ENCODE measurements at regions not wholly inside any gene's neighbourhood (a gene's known extent, or its start where the extent isn't known, plus 50 kb on each side); places are given as distances from the start of the nearest gene placed in this dataset.
"Not testable (repeated sequence)": the region's sequence is repeated elsewhere in the genome, so short reads cannot be mapped to it uniquely, and the experiment has no call there.

GRCh38 chr5:155625897-155626543, 612.5 kb downstream of the KIF4B start:
- H3K9me3 ChIP-seq (replicated peaks; ENCODE audit: low read length), result no peaks in the 10 kb centered on the region
- H3K4me2 ChIP-seq (ENCODE audit: low read length), result no peak overlapping the region
- no peaks in the 10 kb centered on the region for H3K36me3 ChIP-seq (ENCODE audit: insufficient read depth, low read length)
- no peaks in the 10 kb centered on the region for H3K4me1 ChIP-seq (ENCODE audit: control insufficient read depth, insufficient read depth, low read length)
- H3K27me3 ChIP-seq (ENCODE audit: control insufficient read depth, insufficient read depth, low read length), result no peaks in the 10 kb centered on the region
- H3K4me3 ChIP-seq (ENCODE audit: low read length), result no peak overlapping the region
- no peak overlapping the region for H3K9ac ChIP-seq (ENCODE audit: low read depth, low read length)

DNA sequence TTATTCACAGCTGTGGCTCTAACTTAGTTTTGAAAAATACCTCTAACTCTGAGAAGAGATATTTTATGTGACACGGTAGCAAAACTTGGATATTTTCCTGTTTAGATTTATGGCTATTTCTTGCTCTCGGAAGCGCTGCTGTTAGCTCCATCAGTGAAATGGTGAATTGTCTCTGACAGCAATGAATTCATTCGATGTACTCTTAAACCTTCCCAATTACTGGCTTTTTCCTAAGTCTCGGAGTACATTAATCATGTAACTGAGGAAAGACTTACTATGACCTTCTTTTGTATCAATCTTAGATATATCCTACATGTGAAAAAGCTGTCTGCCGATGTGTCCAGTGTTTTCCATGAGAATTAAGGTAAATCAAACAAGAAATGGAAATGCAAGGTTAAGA, 613.0 kb downstream of the KIF4B start:
- Histone ChIP-seq H3K4me2 (ENCODE audit: low read length) (no peak overlapping the region), H3K9ac (ENCODE audit: low read depth, low read length) (no peak overlapping the region), H3K9me3 (replicated peaks; ENCODE audit: low read length) (no peaks in the 10 kb centered on the region), H3K27me3 (ENCODE audit: control insufficient read depth, insufficient read depth, low read length) (no peaks in the 10 kb centered on the region), H3K4me1 (ENCODE audit: control insufficient read depth, insufficient read depth, low read length) (no peaks in the 10 kb centered on the region), H3K36me3 (ENCODE audit: insufficient read depth, low read length) (no peaks in the 10 kb centered on the region), H3K4me3 (ENCODE audit: low read length) (no peak overlapping the region)

DNA sequence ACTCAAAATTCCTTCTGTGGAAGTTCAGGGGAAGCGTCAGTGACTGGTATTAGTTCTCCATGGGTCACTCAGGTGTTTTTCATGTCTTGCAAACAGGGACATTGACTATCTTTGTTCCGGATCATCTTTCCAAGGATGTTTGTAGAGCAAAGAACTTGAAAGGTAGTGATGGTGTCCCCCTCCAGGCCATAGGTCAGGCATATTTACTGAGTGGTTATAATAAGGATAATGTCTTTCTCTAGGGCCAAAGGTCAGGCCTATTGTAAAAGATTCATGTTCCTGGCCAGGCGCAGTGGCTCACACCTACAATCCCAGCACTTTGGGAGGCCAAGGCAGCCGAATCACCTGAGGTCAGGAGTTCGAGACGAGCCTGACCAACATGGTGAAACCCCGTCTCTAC, 614.8 kb downstream of the KIF4B start:
- peaks cover 2% of the 10 kb centered on the region for H3K9me3 ChIP-seq (replicated peaks; ENCODE audit: low read length)
- no peak overlapping the region for H3K9ac ChIP-seq (ENCODE audit: low read depth, low read length)
- H3K36me3 ChIP-seq (ENCODE audit: insufficient read depth, low read length), result no peaks in the 10 kb centered on the region
- H3K4me2 ChIP-seq (ENCODE audit: low read length), result no peak overlapping the region
- H3K4me3 ChIP-seq (ENCODE audit: low read length), result no peak overlapping the region
- no peaks in the 10 kb centered on the region for H3K27me3 ChIP-seq (ENCODE audit: control insufficient read depth, insufficient read depth, low read length)
- H3K4me1 ChIP-seq (ENCODE audit: control insufficient read depth, insufficient read depth, low read length), result no peaks in the 10 kb centered on the region

GRCh38 chr5:155629597-155629996, 616.0 kb downstream of the KIF4B start:
- no peaks in the 10 kb centered on the region for H3K27me3 ChIP-seq (ENCODE audit: control insufficient read depth, insufficient read depth, low read length)
- no peak overlapping the region for H3K4me2 ChIP-seq (ENCODE audit: low read length)
- H3K9me3 ChIP-seq (replicated peaks; ENCODE audit: low read length), result peaks cover 3% of the 10 kb centered on the region
- H3K36me3 ChIP-seq (ENCODE audit: insufficient read depth, low read length), result no peaks in the 10 kb centered on the region
- H3K4me3 ChIP-seq (ENCODE audit: low read length), result no peak overlapping the region
- no peak overlapping the region for H3K9ac ChIP-seq (ENCODE audit: low read depth, low read length)
- H3K4me1 ChIP-seq (ENCODE audit: control insufficient read depth, insufficient read depth, low read length), result no peaks in the 10 kb centered on the region

- no peak overlapping the region for H3K4me3 ChIP-seq (ENCODE audit: low read length)
- H3K9me3 ChIP-seq (replicated peaks; ENCODE audit: low read length), result peaks cover 3% of the 10 kb centered on the region
- no peaks in the 10 kb centered on the region for H3K4me1 ChIP-seq (ENCODE audit: control insufficient read depth, insufficient read depth, low read length)
- no peak overlapping the region for H3K9ac ChIP-seq (ENCODE audit: low read depth, low read length)
- no peak overlapping the region for H3K4me2 ChIP-seq (ENCODE audit: low read length)
- H3K36me3 ChIP-seq (ENCODE audit: insufficient read depth, low read length), result no peaks in the 10 kb centered on the region
- no peaks in the 10 kb centered on the region for H3K27me3 ChIP-seq (ENCODE audit: control insufficient read depth, insufficient read depth, low read length)
These were observed 617.6 kb downstream of the KIF4B start for GRCh38 chr5:155631116-155631515.

GRCh38 chr5:155633338-155633957, 619.9 kb downstream of the KIF4B start:
- Histone ChIP-seq H3K4me1 (ENCODE audit: control insufficient read depth, insufficient read depth, low read length) (no peaks in the 10 kb centered on the region), H3K36me3 (ENCODE audit: insufficient read depth, low read length) (no peaks in the 10 kb centered on the region), H3K4me3 (ENCODE audit: low read length) (no peak overlapping the region), H3K9ac (ENCODE audit: low read depth, low read length) (no peak overlapping the region), H3K4me2 (ENCODE audit: low read length) (no peak overlapping the region), H3K9me3 (replicated peaks; ENCODE audit: low read length) (peaks cover 3% of the 10 kb centered on the region), H3K27me3 (ENCODE audit: control insufficient read depth, insufficient read depth, low read length) (no peaks in the 10 kb centered on the region)

GRCh38 chr5:155649666-155650065, 636.1 kb downstream of the KIF4B start:
- H3K4me2 ChIP-seq (ENCODE audit: low read length), result no peak overlapping the region
- no peaks in the 10 kb centered on the region for H3K27me3 ChIP-seq (ENCODE audit: control insufficient read depth, insufficient read depth, low read length)
- H3K9me3 ChIP-seq (replicated peaks; ENCODE audit: low read length), result no peaks in the 10 kb centered on the region
- no peaks in the 10 kb centered on the region for H3K4me1 ChIP-seq (ENCODE audit: control insufficient read depth, insufficient read depth, low read length)
- H3K9ac ChIP-seq (ENCODE audit: low read depth, low read length), result no peak overlapping the region
- H3K4me3 ChIP-seq (ENCODE audit: low read length), result no peak overlapping the region
- no peaks in the 10 kb centered on the region for H3K36me3 ChIP-seq (ENCODE audit: insufficient read depth, low read length)

DNA sequence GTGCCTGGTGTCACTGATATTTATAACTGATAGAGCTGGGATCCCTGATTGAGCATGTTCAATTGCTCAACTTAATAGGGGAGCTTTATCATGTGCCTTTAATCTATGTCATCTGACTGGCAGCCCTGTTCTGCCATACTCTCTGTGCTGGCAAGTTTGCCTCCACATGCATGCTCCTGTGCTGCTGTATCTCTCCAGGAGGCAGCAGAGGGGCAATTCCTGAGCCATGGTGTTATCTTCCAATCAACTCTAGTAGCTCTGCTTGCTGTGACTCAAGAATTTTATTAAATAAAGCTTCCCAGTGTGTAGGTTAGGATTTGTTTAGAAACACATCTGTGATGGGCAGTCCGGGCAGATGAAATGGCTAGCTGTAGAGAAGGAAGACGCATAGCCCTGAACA, 642.0 kb downstream of the KIF4B start:
- no peaks in the 10 kb centered on the region for H3K9me3 ChIP-seq (replicated peaks; ENCODE audit: low read length)
- no peaks in the 10 kb centered on the region for H3K36me3 ChIP-seq (ENCODE audit: insufficient read depth, low read length)
- no peaks in the 10 kb centered on the region for H3K27me3 ChIP-seq (ENCODE audit: control insufficient read depth, insufficient read depth, low read length)
- no peak overlapping the region for H3K9ac ChIP-seq (ENCODE audit: low read depth, low read length)
- H3K4me3 ChIP-seq (ENCODE audit: low read length), result no peak overlapping the region
- no peak overlapping the region for H3K4me2 ChIP-seq (ENCODE audit: low read length)
- H3K4me1 ChIP-seq (ENCODE audit: control insufficient read depth, insufficient read depth, low read length), result no peaks in the 10 kb centered on the region

DNA sequence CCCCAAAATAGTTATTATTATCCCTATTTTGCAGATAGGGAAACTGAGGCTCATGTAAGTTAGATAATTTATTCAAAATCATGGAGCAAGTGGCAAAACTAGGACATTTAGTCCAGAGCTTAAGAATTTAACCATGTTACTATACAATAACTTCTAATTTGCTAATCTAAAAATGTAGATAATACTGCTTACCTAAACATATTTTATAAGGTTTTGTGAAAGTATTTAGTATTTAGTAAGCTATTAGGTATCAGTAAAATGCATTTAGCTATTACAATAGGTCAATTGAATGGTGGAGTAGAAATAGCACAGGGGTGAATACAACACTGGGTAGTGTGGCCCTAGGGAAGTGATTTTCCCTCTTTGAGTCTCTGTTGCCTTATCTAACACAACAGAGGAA, 648.3 kb downstream of the KIF4B start:
- no peak overlapping the region for H3K4me2 ChIP-seq (ENCODE audit: low read length)
- no peaks in the 10 kb centered on the region for H3K9me3 ChIP-seq (replicated peaks; ENCODE audit: low read length)
- no peaks in the 10 kb centered on the region for H3K36me3 ChIP-seq (ENCODE audit: insufficient read depth, low read length)
- no peaks in the 10 kb centered on the region for H3K4me1 ChIP-seq (ENCODE audit: control insufficient read depth, insufficient read depth, low read length)
- no peak overlapping the region for H3K9ac ChIP-seq (ENCODE audit: low read depth, low read length)
- H3K27me3 ChIP-seq (ENCODE audit: control insufficient read depth, insufficient read depth, low read length), result no peaks in the 10 kb centered on the region
- H3K4me3 ChIP-seq (ENCODE audit: low read length), result no peak overlapping the region

- no peak overlapping the region for H3K9ac ChIP-seq (ENCODE audit: low read depth, low read length)
- H3K4me3 ChIP-seq (ENCODE audit: low read length), result no peak overlapping the region
- no peaks in the 10 kb centered on the region for H3K4me1 ChIP-seq (ENCODE audit: control insufficient read depth, insufficient read depth, low read length)
- H3K27me3 ChIP-seq (ENCODE audit: control insufficient read depth, insufficient read depth, low read length), result no peaks in the 10 kb centered on the region
- H3K9me3 ChIP-seq (replicated peaks; ENCODE audit: low read length), result no peaks in the 10 kb centered on the region
- no peaks in the 10 kb centered on the region for H3K36me3 ChIP-seq (ENCODE audit: insufficient read depth, low read length)
- H3K4me2 ChIP-seq (ENCODE audit: low read length), result no peak overlapping the region
These were observed 651.8 kb downstream of the KIF4B start for GRCh38 chr5:155665361-155665760.

GRCh38 chr5:155672001-155672400, 655.0 kb upstream of the SGCD start:
- not testable (repeated sequence) for H3K36me3 ChIP-seq (ENCODE audit: insufficient read depth, low read length); H3K9me3 ChIP-seq (replicated peaks; ENCODE audit: low read length); H3K9ac ChIP-seq (ENCODE audit: low read depth, low read length); H3K4me2 ChIP-seq (ENCODE audit: low read length); H3K4me3 ChIP-seq (ENCODE audit: low read length); H3K4me1 ChIP-seq (ENCODE audit: control insufficient read depth, insufficient read depth, low read length); H3K27me3 ChIP-seq (ENCODE audit: control insufficient read depth, insufficient read depth, low read length)

DNA sequence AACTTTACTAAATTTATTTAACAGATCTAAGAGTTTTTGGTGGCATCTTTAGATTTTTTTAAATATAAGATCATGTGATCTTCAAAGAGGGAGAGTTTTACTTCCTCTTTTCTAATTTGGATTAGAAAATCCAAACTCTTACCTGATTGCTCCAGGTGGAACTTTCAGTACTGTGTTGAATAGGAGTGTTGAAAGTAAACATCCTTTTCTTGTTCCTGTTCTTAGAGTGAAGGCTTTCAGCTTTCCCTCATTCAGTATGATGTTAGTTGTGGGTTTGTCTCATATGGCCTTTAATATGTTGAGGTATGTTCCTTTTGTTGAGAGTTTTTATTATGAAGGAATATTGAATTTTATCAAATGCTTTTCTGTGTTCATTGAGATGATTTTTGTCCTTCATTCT, 650.0 kb upstream of the SGCD start:
- no peak overlapping the region for H3K4me3 ChIP-seq (ENCODE audit: low read length)
- no peak overlapping the region for H3K9ac ChIP-seq (ENCODE audit: low read depth, low read length)
- no peaks in the 10 kb centered on the region for H3K27me3 ChIP-seq (ENCODE audit: control insufficient read depth, insufficient read depth, low read length)
- H3K36me3 ChIP-seq (ENCODE audit: insufficient read depth, low read length), result no peaks in the 10 kb centered on the region
- H3K9me3 ChIP-seq (replicated peaks; ENCODE audit: low read length), result no peaks in the 10 kb centered on the region
- no peaks in the 10 kb centered on the region for H3K4me1 ChIP-seq (ENCODE audit: control insufficient read depth, insufficient read depth, low read length)
- no peak overlapping the region for H3K4me2 ChIP-seq (ENCODE audit: low read length)

Data from skeletal muscle satellite cell (primary cell).